KBM-7 (cell line): ENCODE measurements at regions not wholly inside any gene's neighbourhood (a gene's known extent, or its start where the extent isn't known, plus 50 kb on each side); places are given as distances from the start of the nearest gene placed in this dataset.

ENCODE experiments used
- DNase-seq: peaks from one replicate; pipeline ENCODE4 v3.0.0-alpha.2; 2015
- in situ Hi-C: fragments of 300-500 bp; cut with MboI; formaldehyde crosslinking; loops from 2 replicates; pipeline ENCODE4 v1.14.3; 2020; ENCODE audit warnings: low sequenced_read_pairs, low pct_unique_long_range_greater_than_20kb, mixed read lengths

- in situ Hi-C loops = no loop called here
- DNase-seq = no peak
Measured at GRCh38 chr4:157908031-157908430, 264.8 kb downstream of the GASK1B start.

GRCh38 chr4:157907226-157907946 is 265.4 kb downstream of the GASK1B start:
- in situ Hi-C loops = no loop called here
- DNase-seq = no peak

- in situ Hi-C loops = no loop called here
Measured at GRCh38 chr4:157898836-157899605, 273.8 kb downstream of the GASK1B start.

GRCh38 chr4:157897855-157898370 is 274.9 kb downstream of the GASK1B start:
- DNase-seq = no peak
- in situ Hi-C loops = no loop called here

More at GRCh38 chr4:157898836-157899605, 273.8 kb downstream of the GASK1B start:
- no peak for DNase-seq

- in situ Hi-C loops = no loop called here
- DNase-seq = no peak
Measured at GRCh38 chr4:157896726-157897125, 276.1 kb downstream of the GASK1B start.

GRCh38 chr4:157895205-157895604 is 277.6 kb downstream of the GASK1B start:
- in situ Hi-C loops = no loop called here
- DNase-seq = no peak

GRCh38 chr4:157889788-157890187 is 283.0 kb downstream of the GASK1B start:
- in situ Hi-C loops = no loop called here
- no peak for DNase-seq

GRCh38 chr4:157888281-157888680 is 284.5 kb downstream of the GASK1B start:
- DNase-seq = no peak
- in situ Hi-C loops = no loop called here

GRCh38 chr4:157887316-157887715 is 285.5 kb downstream of the GASK1B start:
- in situ Hi-C loops = no loop called here
- no peak for DNase-seq

GRCh38 chr4:157886645-157887044 is 286.2 kb downstream of the GASK1B start:
- in situ Hi-C loops = no loop called here
- DNase-seq = no peak

- DNase-seq = no peak
- in situ Hi-C loops = no loop called here
Measured at GRCh38 chr4:157885811-157886210, 287.0 kb downstream of the GASK1B start.

GRCh38 chr4:157882901-157883300 is 289.9 kb downstream of the GASK1B start:
- no peak for DNase-seq
- in situ Hi-C loops = no loop called here

- in situ Hi-C loops = no loop called here
- no peak for DNase-seq
Measured at GRCh38 chr4:157880761-157881160, 292.1 kb downstream of the GASK1B start.

- in situ Hi-C loops = no loop called here
Measured at GRCh38 chr4:157854819-157855218, 318.0 kb downstream of the GASK1B start.

GRCh38 chr4:157840648-157841047 is 332.2 kb downstream of the GASK1B start:
- no peak for DNase-seq

More at GRCh38 chr4:157854819-157855218, 318.0 kb downstream of the GASK1B start:
- DNase-seq = no peak

GRCh38 chr4:157840034-157840433 is 332.8 kb downstream of the GASK1B start:
- in situ Hi-C loops = no loop called here
- DNase-seq = no peak

More at GRCh38 chr4:157840648-157841047, 332.2 kb downstream of the GASK1B start:
- in situ Hi-C loops = no loop called here

GRCh38 chr4:157838366-157838765 is 334.5 kb downstream of the GASK1B start:
- DNase-seq = no peak
- in situ Hi-C loops = no loop called here

GRCh38 chr4:157837071-157837703 is 335.6 kb downstream of the GASK1B start:
- no peak for DNase-seq
- in situ Hi-C loops = no loop called here

GRCh38 chr4:157832596-157832995 is 340.2 kb downstream of the GASK1B start:
- in situ Hi-C loops = no loop called here
- DNase-seq = no peak

GRCh38 chr4:157824021-157824420 is 348.8 kb downstream of the GASK1B start:
- in situ Hi-C loops = no loop called here
- DNase-seq = no peak
